Inflammatory macrophage treated with lipopolysaccharide for 1 hour (primary cell): ENCODE measurements at regions not wholly inside any gene's neighbourhood (a gene's known extent, or its start where the extent isn't known, plus 50 kb on each side); places are given as distances from the start of the nearest gene placed in this dataset.
"Not testable (repeated sequence)": the region's sequence is repeated elsewhere in the genome, so short reads cannot be mapped to it uniquely, and the experiment has no call there.

Experiments
- DNase-seq, 2 donors: peaks; one replicate each; pipeline ENCODE4 v3.0.0-alpha.2; 2020 to 2022

- no peak for DNase-seq
Observed at GRCh38 chr9:16278326-16278999, 592.0 kb downstream of the BNC2 start.

DNA sequence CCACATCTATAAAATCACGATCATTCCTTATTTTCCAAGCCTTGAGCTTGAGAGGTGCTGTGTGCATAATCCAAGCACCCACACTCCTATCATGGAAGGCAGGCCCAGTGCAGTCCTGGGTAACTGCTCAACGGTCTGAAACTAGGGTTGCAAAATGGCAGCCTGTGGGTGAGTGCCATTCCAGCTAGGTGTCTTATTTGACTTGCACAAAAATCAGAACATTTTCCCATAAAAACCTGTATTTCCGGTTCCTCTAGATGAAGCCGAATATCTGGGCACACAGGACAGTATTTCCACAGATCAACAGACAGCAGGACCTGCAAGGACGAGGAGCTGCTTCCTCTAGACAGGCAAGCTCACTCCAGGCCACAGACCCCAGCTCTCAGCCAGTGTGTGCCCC is 588.8 kb downstream of the BNC2 start:
- DNase-seq: no peak

DNA sequence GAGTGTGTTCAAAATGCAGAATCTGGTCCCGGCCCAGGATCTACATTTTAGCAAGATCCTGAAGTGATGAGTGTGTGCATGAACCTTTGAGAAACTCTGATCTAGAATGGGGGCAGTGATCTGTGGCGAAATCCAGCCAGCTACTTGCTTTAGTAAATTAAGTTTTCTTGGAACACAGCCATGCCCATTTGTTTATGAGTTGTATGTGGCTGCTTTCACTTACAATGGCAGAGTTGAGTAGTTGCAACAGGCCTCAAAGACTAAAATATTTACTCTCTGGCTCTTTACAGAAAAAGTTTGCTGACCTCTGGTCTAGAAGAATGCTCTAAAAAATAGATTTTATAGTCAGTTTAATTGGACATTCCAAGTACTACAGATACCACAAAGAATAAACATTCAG is 588.3 kb downstream of the BNC2 start:
- DNase-seq: no peak

GRCh38 chr9:16282718-16283117 is 587.8 kb downstream of the BNC2 start:
- DNase-seq: no peak

GRCh38 chr9:16286160-16286559 is 584.3 kb downstream of the BNC2 start:
- DNase-seq: no peak

DNA sequence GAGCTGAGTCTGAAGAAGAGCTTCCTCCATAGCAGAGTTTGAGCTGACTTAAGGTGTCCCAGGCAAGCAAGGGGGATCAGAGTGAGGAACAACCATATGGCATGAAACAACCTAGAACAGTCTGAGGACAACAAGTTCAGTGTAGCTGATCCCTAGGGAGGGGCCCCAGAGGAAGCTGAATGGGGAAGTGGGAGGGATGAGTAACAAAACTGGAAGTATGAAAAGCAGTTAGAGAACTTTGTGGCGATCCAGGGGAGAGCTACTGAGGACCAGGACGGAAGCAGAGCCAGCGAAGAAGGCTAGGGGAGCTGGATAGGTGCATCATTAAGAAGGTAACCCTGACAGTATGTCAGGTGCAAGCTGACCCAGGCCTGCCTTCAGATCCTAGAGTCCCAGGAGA is 580.8 kb downstream of the BNC2 start:
- DNase-seq: peak; percentile 42 to 65

DNA sequence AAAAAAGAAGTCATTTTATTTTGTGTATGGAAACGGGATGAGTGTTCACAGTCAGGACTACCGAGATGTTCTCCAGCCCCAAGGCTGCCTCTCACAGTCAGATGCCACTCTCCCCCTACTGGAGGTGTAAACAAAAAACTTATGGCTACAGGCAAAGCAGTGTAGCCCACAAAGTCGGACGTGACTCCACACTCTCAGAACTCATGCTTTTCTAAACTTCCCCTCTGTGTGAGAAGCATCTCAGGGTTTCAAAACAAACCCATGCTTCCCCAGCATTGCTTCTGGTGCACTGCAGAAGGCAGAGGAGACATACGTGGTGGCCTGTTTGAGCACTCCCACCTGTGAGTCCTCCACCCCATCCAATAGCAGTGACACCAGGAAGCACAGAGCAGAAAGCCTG is 580.3 kb downstream of the BNC2 start:
- peak; percentile 11 to 12 for DNase-seq

- no peak for DNase-seq
Observed at GRCh38 chr9:16291921-16292320, 578.5 kb downstream of the BNC2 start.

DNA sequence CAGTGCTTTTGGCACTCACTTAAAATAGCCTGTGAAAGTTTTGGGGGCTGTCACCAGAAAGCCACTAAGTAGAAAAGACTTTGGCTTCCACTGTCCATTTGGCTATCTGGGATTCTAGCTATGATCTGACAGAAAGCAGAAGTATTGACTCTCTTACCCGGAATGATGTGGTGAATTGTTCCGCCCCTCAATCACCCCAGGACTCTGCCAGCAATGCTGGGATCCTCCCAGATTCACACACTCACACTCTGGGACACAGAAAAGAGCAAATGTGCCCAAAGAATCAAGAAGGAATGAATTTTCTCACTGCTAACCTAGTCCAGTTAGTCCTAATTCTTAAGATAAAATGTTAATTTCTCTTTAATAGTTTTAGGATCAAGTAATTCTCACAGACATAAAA is 576.9 kb downstream of the BNC2 start:
- DNase-seq: no peak

DNA sequence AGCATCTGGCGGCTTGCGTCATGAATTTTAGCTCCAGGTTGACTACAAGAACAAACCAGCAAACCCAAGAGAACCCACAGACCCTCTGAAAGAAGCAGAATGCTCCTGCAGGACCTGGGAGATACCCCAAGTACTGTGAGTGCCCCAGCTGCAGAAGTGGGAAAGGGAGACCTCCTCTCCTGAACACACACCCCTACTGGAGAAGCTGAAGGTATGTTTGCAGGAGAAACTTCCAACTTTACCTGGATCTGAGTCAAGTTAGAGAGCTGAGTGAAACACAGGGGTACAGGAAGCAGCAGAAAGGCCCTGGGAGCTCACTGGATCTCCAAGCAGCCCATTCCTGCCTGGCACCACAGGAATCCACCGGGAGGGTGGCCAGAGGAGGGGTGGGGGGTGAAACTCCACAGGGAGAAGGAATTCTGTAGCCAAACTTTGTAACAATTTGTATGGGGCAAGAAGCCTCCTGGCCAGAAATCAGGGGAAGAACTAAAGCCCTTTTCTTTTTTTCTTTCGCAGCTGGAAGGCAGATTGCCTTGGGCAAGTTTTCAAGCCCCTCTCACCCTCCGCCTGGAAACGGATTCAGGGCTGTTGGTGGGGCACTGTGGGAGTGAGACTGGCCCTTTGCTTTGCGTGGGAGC is 576.2 kb downstream of the BNC2 start:
- no peak for DNase-seq

DNA sequence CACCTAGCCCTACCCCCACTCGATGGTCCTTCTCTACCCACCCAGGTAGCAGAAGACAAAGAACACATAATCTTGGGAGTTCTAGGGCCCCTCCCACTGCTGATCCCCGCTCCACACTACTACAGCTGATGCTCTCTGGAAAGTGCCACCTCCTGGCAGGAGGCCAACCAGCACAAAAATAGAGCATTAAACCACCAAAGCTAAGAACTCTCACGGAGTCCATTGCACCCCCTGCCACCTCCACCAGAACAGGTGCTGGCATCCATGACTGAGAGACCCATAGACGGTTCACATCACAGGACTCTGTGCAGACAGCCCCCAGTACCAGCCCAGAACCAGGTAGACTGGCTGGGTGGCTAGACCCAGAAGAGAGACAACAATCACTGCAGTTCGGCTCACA is 575.5 kb downstream of the BNC2 start:
- not testable (repeated sequence) for DNase-seq

- not testable (repeated sequence) for DNase-seq
Observed at GRCh38 chr9:16299368-16299767, 571.1 kb downstream of the BNC2 start.

DNA sequence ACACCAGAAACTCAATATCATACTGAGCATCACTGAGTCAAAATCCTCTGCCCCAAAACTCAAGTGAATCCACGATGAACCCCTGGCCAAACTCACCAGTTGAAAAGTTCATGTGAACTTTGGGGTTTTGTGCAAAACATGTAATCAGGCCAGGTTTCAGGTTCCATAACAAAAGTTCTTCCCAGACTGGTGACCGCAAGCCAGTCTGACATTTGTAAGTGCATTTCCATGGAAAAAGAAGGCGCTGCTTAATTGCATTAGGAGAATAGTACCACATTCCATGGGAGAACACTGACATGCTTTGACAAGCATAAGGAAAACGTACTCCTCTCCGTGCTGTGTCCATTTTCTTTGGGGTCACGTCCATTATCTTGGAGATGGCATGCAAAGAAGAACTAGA is 567.0 kb downstream of the BNC2 start:
- DNase-seq: no peak

GRCh38 chr9:16304301-16304700 is 566.2 kb downstream of the BNC2 start:
- no peak for DNase-seq

- DNase-seq: no peak
Observed at GRCh38 chr9:16306586-16306985, 563.9 kb downstream of the BNC2 start.

GRCh38 chr9:16307626-16308195 is 562.8 kb downstream of the BNC2 start:
- no peak for DNase-seq

DNA sequence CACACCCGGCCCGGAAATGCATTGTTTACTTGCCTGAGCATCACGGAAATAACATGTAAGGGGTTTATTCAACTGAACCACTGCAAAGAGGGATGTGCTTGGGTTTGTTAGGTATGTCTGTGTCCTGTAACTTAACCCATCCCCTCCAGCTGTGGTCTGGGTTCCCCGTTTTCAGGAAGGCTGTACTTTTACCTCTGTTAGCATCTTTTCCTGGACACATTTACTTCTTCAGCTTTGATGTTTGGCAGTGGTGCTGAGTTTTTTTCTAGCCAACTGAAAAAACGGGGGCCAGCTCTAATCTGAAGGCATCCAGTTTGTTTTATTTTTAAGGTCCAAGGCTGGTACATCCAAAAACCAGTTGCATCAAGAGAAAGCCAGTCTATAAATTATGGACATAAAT is 561.8 kb downstream of the BNC2 start:
- DNase-seq: no peak

DNA sequence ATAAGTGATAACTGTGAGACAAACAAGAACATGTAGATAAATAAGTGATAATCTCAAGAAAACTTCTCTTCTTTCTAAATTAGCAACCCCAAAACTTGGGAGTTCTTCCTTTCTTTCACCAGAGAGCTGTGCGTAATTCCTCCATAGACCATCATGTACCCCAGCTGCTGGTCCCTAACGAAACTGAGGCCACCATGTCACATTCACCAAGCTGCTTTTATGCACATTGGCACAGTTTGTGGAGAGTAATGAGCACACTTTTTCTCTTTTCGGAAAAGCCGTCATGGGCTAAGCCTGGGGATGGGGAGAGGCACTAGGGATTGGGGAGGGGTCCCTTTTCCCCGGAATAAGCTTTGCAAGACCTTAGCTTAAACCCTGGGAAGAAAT is 561.4 kb downstream of the BNC2 start:
- DNase-seq: no peak

DNA sequence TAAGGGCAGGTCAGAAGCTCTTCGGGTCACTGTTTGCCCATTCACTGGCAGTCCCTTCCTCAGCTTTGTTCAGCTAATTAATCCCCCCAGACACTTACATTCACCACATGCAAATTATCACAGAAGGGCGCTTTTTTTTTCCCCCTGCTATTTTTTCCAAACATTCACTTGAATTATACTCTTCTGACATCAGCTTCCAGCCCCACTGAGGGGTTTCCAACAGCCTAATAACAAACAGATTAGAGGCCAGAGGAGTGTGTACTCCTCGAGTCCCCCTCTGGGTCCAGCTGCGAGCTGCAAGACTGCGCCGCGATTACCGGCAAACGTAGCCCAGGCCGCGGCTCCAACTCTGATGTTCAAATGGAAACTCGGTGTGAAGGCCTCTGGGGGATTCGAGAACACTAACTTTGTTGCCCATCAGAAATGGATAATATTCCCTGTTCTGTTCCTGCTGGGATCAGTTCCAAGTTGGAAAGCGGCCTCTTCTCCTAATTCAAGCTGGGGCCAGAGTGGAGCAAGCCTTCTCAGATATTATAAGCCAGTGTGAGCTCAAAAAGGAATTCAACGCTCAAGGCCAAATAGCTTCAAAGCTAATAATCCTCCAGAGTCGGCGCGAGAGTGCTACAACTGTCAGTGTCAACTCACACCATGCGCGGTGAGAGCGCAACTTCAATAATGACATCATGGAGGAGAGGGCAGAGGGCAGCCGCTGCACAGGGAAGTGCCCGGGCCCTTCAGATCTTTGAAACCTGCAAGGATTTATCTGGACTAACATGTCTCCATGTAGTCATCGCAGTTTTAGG is 560.8 kb downstream of the BNC2 start:
- no peak for DNase-seq

GRCh38 chr9:16310278-16311110 is 560.0 kb downstream of the BNC2 start:
- no peak for DNase-seq

DNA sequence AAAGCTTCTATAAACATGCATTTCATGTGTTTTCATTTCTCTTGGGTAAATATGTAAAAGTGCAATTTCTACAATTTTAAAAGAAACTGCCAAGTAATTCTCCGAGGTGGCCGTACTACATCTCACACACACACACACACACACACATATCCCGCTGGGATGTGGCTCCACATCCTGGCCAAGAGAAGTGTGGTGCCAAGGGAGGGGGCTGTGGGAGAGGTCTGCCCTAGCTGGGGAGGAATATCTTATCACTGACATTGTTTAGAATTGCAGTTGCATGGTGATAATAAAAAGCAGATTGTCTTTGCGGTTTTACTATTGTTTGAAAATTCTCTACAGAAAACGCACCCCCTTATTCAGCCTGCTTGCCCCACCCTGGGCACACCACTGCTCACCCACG is 558.4 kb downstream of the BNC2 start:
- no peak for DNase-seq

GRCh38 chr9:16312962-16313546 is 557.4 kb downstream of the BNC2 start:
- no peak for DNase-seq
